CD14-positive monocyte (primary cell): ENCODE measurements at regions not wholly inside any gene's neighbourhood (a gene's known extent, or its start where the extent isn't known, plus 50 kb on each side); places are given as distances from the start of the nearest gene placed in this dataset.

Experiments used
- DNase-seq, 3 donors: peaks; one replicate each; pipeline ENCODE4 v3.0.0-alpha.2; 2011 to 2022
- H2AFZ ChIP-seq: 2 replicates; pipeline ENCODE4 v1.6.0; 2012; ENCODE audit warnings: mild to moderate bottlenecking, low read depth, low read length, inconsistent platforms; ENCODE audit not compliant: insufficient read depth, poor library complexity, severe bottlenecking
- H3K27ac ChIP-seq, 2 donors: 1 replicate in 1 of 2; 2 replicates in 1 of 2; pipeline ENCODE4 v1.5.1; 2012 to 2013; ENCODE audit warnings: low read length in 2 of 2, control low read depth in 1 of 2, inconsistent platforms in 1 of 2, low read depth in 1 of 2, mild to moderate bottlenecking in 1 of 2
- H3K27me3 ChIP-seq, 2 donors: one replicate each; pipeline versions ENCODE4 v1.6.0 to v1.6.1; 2011 to 2013; ENCODE audit warnings: low read length in 2 of 2; ENCODE audit not compliant: control insufficient read depth in 2 of 2, insufficient read depth in 2 of 2
- H3K36me3 ChIP-seq, 2 donors: replicated peaks in 1 of 2; 1 replicate in 1 of 2; 2 replicates in 1 of 2; pipeline versions ENCODE4 v1.5.1 to v1.6.1; 2012 to 2013; ENCODE audit warnings: low read length in 2 of 2, control low read depth in 1 of 2, inconsistent platforms in 1 of 2, mild to moderate bottlenecking in 1 of 2; ENCODE audit not compliant: insufficient read depth in 2 of 2, control insufficient read depth in 1 of 2
- H3K4me1 ChIP-seq, 2 donors: 1 replicate in 1 of 2; 2 replicates in 1 of 2; pipeline versions ENCODE4 v1.5.1 to v1.6.1; 2012 to 2013; ENCODE audit warnings: low read length in 2 of 2, control low read depth in 1 of 2, inconsistent platforms in 1 of 2, mild to moderate bottlenecking in 1 of 2, moderate library complexity in 1 of 2; ENCODE audit not compliant: insufficient read depth in 2 of 2, control insufficient read depth in 1 of 2
- H3K4me2 ChIP-seq: replicated peaks from 2 replicates; pipeline ENCODE3; 2012; ENCODE audit warnings: low read length, moderate library complexity, mild to moderate bottlenecking; ENCODE audit not compliant: poor library complexity, severe bottlenecking; ENCODE audit errors: extremely low read depth
- H3K4me3 ChIP-seq, 3 experiments: fragments of 200-600 bp in 1 of 3; sonication (generic) in 1 of 3; replicated peaks in 1 of 3; 1 replicate in 2 of 3; 2 replicates in 1 of 3; pipeline ENCODE4 v1.5.1; 2011 to 2013; ENCODE audit warnings: low read length in 3 of 3, mild to moderate bottlenecking in 3 of 3, control low read depth in 2 of 3, low read depth in 2 of 3, inconsistent platforms in 1 of 3, moderate library complexity in 1 of 3
- H3K79me2 ChIP-seq: 2 replicates; pipeline ENCODE4 v1.6.0; 2012; ENCODE audit warnings: mild to moderate bottlenecking, control low read depth, inconsistent platforms, low read length, moderate library complexity; ENCODE audit not compliant: insufficient read depth
- H3K9ac ChIP-seq: 2 replicates; pipeline ENCODE4 v1.6.0; 2017; ENCODE audit warnings: low read length, mild to moderate bottlenecking; ENCODE audit not compliant: insufficient read depth, poor library complexity, severe bottlenecking
- H3K9me3 ChIP-seq, 2 donors: replicated peaks in 1 of 2; 1 replicate in 1 of 2; 2 replicates in 1 of 2; pipeline versions ENCODE4 v1.5.1 to v1.6.1; 2012 to 2013; ENCODE audit warnings: low read length in 2 of 2, control low read depth in 1 of 2; ENCODE audit not compliant: control insufficient read depth in 1 of 2, insufficient read depth in 1 of 2
- H4K20me1 ChIP-seq: 2 replicates; pipeline ENCODE4 v1.6.0; 2012; ENCODE audit warnings: mild to moderate bottlenecking, low read length, control low read depth, moderate library complexity; ENCODE audit not compliant: insufficient read depth
- H3K27ac Mint-ChIP-seq, 7 donors: one replicate each; pipeline ENCODE4 v1.8.0; 2020; ENCODE audit warnings: mild to moderate bottlenecking in 7 of 7, mixed read lengths in 7 of 7, moderate library complexity in 6 of 7, inconsistent platforms in 2 of 7
- H3K27me3 Mint-ChIP-seq, 3 donors: one replicate each; pipeline ENCODE4 v1.8.0; 2021 to 2022; ENCODE audit warnings: low read depth in 3 of 3, mild to moderate bottlenecking in 3 of 3, mixed read lengths in 3 of 3, moderate library complexity in 3 of 3, inconsistent platforms in 1 of 3
- H3K36me3 Mint-ChIP-seq, 2 donors: one replicate each; pipeline ENCODE4 v1.8.0; 2020; ENCODE audit warnings: mixed read lengths in 2 of 2, inconsistent platforms in 1 of 2, mild to moderate bottlenecking in 1 of 2
- H3K4me1 Mint-ChIP-seq: one replicate; pipeline ENCODE4 v1.8.0; 2020; ENCODE audit warnings: mild to moderate bottlenecking, mixed read lengths
- H3K4me3 Mint-ChIP-seq, 2 donors: one replicate each; pipeline ENCODE4 v1.8.0; 2020; ENCODE audit warnings: mild to moderate bottlenecking in 2 of 2, mixed read lengths in 2 of 2, moderate library complexity in 1 of 2
- H3K9me3 Mint-ChIP-seq, 7 donors: one replicate each; pipeline ENCODE4 v1.8.0; 2020 to 2022; ENCODE audit warnings: mixed read lengths in 7 of 7, mild to moderate bottlenecking in 6 of 7, moderate library complexity in 6 of 7, inconsistent platforms in 2 of 7
- CTCF ChIP-seq: fragments of 200-600 bp; IDR thresholded peaks from one replicate; pipeline ENCODE4 v1.8.0; 2022; ENCODE audit warnings: antibody characterized with exemption, mild to moderate bottlenecking
- intact Hi-C, 2 donors: fragments of 100-400 bp; cut with micrococcal nuclease; formaldehyde crosslinking; loops; one replicate each; pipeline versions ENCODE4 v1.15.0 to v1.15.1; 2023

DNA sequence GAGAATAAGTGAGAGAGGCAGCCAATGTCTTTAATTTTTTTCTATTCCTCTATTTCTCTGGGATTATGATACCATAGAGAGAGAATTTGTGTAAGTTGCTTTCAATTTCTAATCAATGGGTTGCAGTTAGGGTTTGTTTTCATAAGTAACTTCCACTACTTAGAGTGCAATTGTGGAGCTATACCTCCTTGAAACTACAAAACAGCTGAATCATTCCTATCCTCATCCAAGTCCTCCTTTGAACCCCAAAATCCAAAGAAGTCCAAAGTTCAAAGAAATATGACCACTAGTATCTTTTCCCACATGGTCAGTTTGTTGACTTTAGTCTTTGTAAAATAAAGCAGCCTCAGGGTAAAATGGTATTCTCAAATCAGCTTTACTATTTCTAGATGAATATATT lies 1085.4 kb upstream of the INTU start:
- Histone ChIP-seq H3K27me3 (no peaks in the 10 kb centered on the region), H3K27ac (no peak overlapping the region), H3K4me3 (no peak overlapping the region), H3K79me2 (no peaks in the 10 kb centered on the region), H3K9me3 (no peaks in the 10 kb centered on the region), H3K9ac (no peak overlapping the region), H2AFZ (no peak overlapping the region), H3K4me2 (no peak overlapping the region), H3K36me3 (no peaks in the 10 kb centered on the region), H3K4me1 (no peaks in the 10 kb centered on the region), H4K20me1 (no peaks in the 10 kb centered on the region)
- H3K27ac Mint-ChIP-seq, result no peak overlapping the region
- no peak for DNase-seq
- intact Hi-C loops, result no loop called here
- peaks cover 0 to 2% (median 0%) of the 10 kb centered on the region in 7 donors for H3K9me3 Mint-ChIP-seq
- H3K4me1 Mint-ChIP-seq, result no peaks in the 10 kb centered on the region
- no peaks in the 10 kb centered on the region for H3K27me3 Mint-ChIP-seq
- TF ChIP-seq CTCF, result no peak
- H3K36me3 Mint-ChIP-seq, result no peaks in the 10 kb centered on the region
- no peak overlapping the region for H3K4me3 Mint-ChIP-seq

DNA sequence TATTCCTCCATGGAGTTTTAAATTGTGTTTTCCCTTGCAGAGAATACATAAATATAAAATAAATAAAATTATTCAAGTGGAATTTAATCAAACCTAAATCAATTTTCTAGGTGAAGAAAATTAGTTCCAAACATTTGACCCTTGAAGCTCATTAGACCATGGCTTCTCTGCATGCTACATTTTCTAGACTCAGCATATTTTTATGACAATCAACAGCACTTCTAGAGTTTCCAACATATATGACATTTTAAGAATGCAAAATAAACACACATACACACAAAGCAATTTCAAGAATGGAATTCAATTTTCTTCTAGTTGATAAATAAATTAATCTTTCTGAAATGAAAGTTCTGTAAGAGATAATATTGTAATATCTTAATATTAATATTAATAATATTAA lies 1083.9 kb upstream of the INTU start:
- Histone ChIP-seq H3K79me2 (no peaks in the 10 kb centered on the region), H3K4me3 (no peak overlapping the region), H3K4me1 (no peaks in the 10 kb centered on the region), H3K9ac (no peak overlapping the region), H3K36me3 (no peaks in the 10 kb centered on the region), H3K27ac (no peak overlapping the region), H3K9me3 (no peaks in the 10 kb centered on the region), H4K20me1 (no peaks in the 10 kb centered on the region), H3K27me3 (no peaks in the 10 kb centered on the region), H3K4me2 (no peak overlapping the region), H2AFZ (no peak overlapping the region)
- Mint-ChIP-seq H3K36me3 (no peaks in the 10 kb centered on the region), H3K27me3 (no peaks in the 10 kb centered on the region), H3K27ac (no peak overlapping the region), H3K4me1 (no peaks in the 10 kb centered on the region), H3K4me3 (no peak overlapping the region), H3K9me3 (peaks cover 0 to 4% (median 0%) of the 10 kb centered on the region in 7 donors)
- intact Hi-C loops, result no loop called here
- no peak for DNase-seq
- TF ChIP-seq CTCF, result no peak
